HCT116 (cell line): ENCODE measurements at regions not wholly inside any gene's neighbourhood (a gene's known extent, or its start where the extent isn't known, plus 50 kb on each side); places are given as distances from the start of the nearest gene placed in this dataset.

Experiments used
- ATAC-seq: fragments of 200-7000 bp; cut with Tn5 transposase; 2 replicates; pipeline ENCODE4 v1.9.1; 2020; ENCODE audit warnings: mild to moderate bottlenecking, moderate library complexity
- BruUV-seq: library from RNA; stranded (reverse); fragments of 400-500 nt; replicated peaks from 2 replicates; lab custom pipeline; 2021; lab: Mats Ljungman, UMichigan
- CTCF ChIA-PET: fragments of 300-600 bp; sonication (Branson Sonifier 250); formaldehyde crosslinking; loops from one replicate; lab custom pipeline; 2021; ENCODE audit warnings: antibody characterized with exemption; lab: Charles Lee
- POLR2A ChIA-PET: fragments of 300-600, 350-600 bp; sonication (Branson Sonifier 250); formaldehyde crosslinking; loops from one replicate; lab custom pipeline; 2021; ENCODE audit warnings: antibody characterized with exemption; lab: Charles Lee
- RAD21 ChIA-PET, 2 experiments: fragments of 300-600 bp; sonication (Branson Sonifier 250); formaldehyde crosslinking; loops; one replicate each; lab custom pipeline; 2023; ENCODE audit warnings: low total read pairs in 2 of 2; ENCODE audit not compliant: uncharacterized antibody in 2 of 2, unreplicated experiment in 2 of 2, low non-redundant PET in 1 of 2; lab: Charles Lee
- DNase-seq: peaks from one replicate; pipeline ENCODE4 v3.0.0-alpha.2; 2010; ENCODE audit warnings: low read depth, low spot score
- H2AFZ ChIP-seq: fragments of 200-600 bp; shearing (Covaris generic), sonication (generic); 2 replicates; pipeline ENCODE4 v1.6.1; 2017; ENCODE audit warnings: low read depth, mixed run types, mixed read lengths, antibody characterized with exemption, low read length; ENCODE audit not compliant: poor library complexity, severe bottlenecking
- H3K27ac ChIP-seq: 2 replicates; pipeline ENCODE4 v1.5.1; 2012; ENCODE audit warnings: low read depth, low read length
- H3K27me3 ChIP-seq: fragments of 200-600 bp; sonication (generic); 2 replicates; pipeline ENCODE4 v1.6.1; 2016; ENCODE audit warnings: mixed run types, low read length, mixed read lengths; ENCODE audit not compliant: insufficient read depth
- H3K36me3 ChIP-seq, 2 experiments: fragments of 200-500 bp in 1 of 2; fragments of 200-600 bp in 1 of 2; sonication (Bioruptor generic) in 1 of 2; sonication (generic) in 1 of 2; 2 replicates each; pipeline versions ENCODE4 v1.5.1 to v1.6.1; 2014 to 2016; ENCODE audit warnings: low read length in 2 of 2, inconsistent platforms in 1 of 2, mixed read lengths in 1 of 2, mixed run types in 1 of 2; ENCODE audit not compliant: insufficient read depth in 2 of 2, control insufficient read depth in 1 of 2
- H3K4me1 ChIP-seq, 2 experiments: fragments of 200-600 bp in 1 of 2; sonication (generic) in 1 of 2; 2 replicates each; pipeline versions ENCODE4 v1.5.1 to v1.6.1; 2012 to 2017; ENCODE audit warnings: low read length in 2 of 2, inconsistent platforms in 1 of 2, mild to moderate bottlenecking in 1 of 2, mixed read lengths in 1 of 2, mixed run types in 1 of 2, moderate library complexity in 1 of 2; ENCODE audit not compliant: insufficient read depth in 2 of 2, control insufficient read depth in 1 of 2
- H3K4me2 ChIP-seq: fragments of 200-600 bp; sonication (generic); 2 replicates; pipeline ENCODE4 v1.6.1; 2017; ENCODE audit warnings: mixed run types, low read length, mixed read lengths
- H3K4me3 ChIP-seq, 2 experiments: fragments of 200-600 bp in 1 of 2; sonication (generic) in 1 of 2; replicated peaks in 1 of 2; 2 replicates each; pipeline ENCODE4 v1.5.1; 2011 to 2016; ENCODE audit warnings: low read length in 2 of 2, control low read depth in 1 of 2, low read depth in 1 of 2, mild to moderate bottlenecking in 1 of 2, mixed read lengths in 1 of 2, mixed run types in 1 of 2
- H3K79me2 ChIP-seq: fragments of 200-600 bp; sonication (generic); 2 replicates; pipeline ENCODE4 v1.6.1; 2017; ENCODE audit warnings: mild to moderate bottlenecking, mixed run types, low read length, moderate library complexity, mixed read lengths; ENCODE audit not compliant: insufficient read depth
- H3K9ac ChIP-seq: fragments of 200-600 bp; sonication (generic); 2 replicates; pipeline ENCODE4 v1.6.1; 2016; ENCODE audit warnings: low read length, mixed read lengths
- H3K9me2 ChIP-seq: fragments of 200-600 bp; sonication (generic), shearing (Covaris generic); 2 replicates; pipeline ENCODE4 v1.6.1; 2017; ENCODE audit warnings: mixed run types, mild to moderate bottlenecking, moderate library complexity; ENCODE audit not compliant: insufficient read depth
- H3K9me3 ChIP-seq, 2 experiments: fragments of 200-500 bp in 1 of 2; fragments of 200-600 bp in 1 of 2; sonication (Bioruptor generic) in 1 of 2; sonication (generic) in 1 of 2; 2 replicates each; pipeline ENCODE4 v1.6.1; 2014 to 2017; ENCODE audit warnings: low read length in 2 of 2, mixed read lengths in 2 of 2, inconsistent platforms in 1 of 2, low read depth in 1 of 2, mild to moderate bottlenecking in 1 of 2, mixed run types in 1 of 2, moderate library complexity in 1 of 2; ENCODE audit not compliant: control insufficient read depth in 1 of 2, insufficient read depth in 1 of 2
- H4K20me1 ChIP-seq: fragments of 200-600 bp; sonication (generic), shearing (Covaris generic); 2 replicates; pipeline ENCODE4 v1.6.1; 2017; ENCODE audit warnings: mixed run types, mild to moderate bottlenecking, moderate library complexity; ENCODE audit not compliant: insufficient read depth
- CTCF ChIP-seq, 3 experiments: fragments of 200-600 bp in 1 of 3; sonication (generic) in 1 of 3; IDR thresholded peaks in 2 of 3; conservative IDR thresholded peaks in 1 of 3; 2 replicates each; pipeline ENCODE4 v1.5.1; 2012 to 2017; ENCODE audit warnings: low read depth in 2 of 3, low read length in 2 of 3, antibody characterized with exemption in 1 of 3, borderline replicate concordance in 1 of 3, control low read depth in 1 of 3, mild to moderate bottlenecking in 1 of 3, mixed read lengths in 1 of 3, mixed run types in 1 of 3, moderate library complexity in 1 of 3; ENCODE audit not compliant: insufficient read depth in 1 of 3
- ELF1 ChIP-seq: IDR thresholded peaks from 2 replicates; pipeline ENCODE4 v1.6.1; 2012; ENCODE audit warnings: low read depth, borderline replicate concordance
- EZH2phosphoT487 ChIP-seq: fragments of 200-600 bp; IDR thresholded peaks from 2 replicates; pipeline ENCODE4 v1.6.1; 2018; ENCODE audit warnings: antibody characterized with exemption, borderline replicate concordance
- FOSL1 ChIP-seq: IDR thresholded peaks from 2 replicates; pipeline ENCODE4 v1.6.1; 2012; ENCODE audit warnings: low read depth
- MAX ChIP-seq: IDR thresholded peaks from 2 replicates; pipeline ENCODE4 v1.6.1; 2012
- SRF ChIP-seq: IDR thresholded peaks from 2 replicates; pipeline ENCODE4 v1.6.1; 2012; ENCODE audit warnings: low read depth
- intact Hi-C: fragments of 100-400 bp; cut with micrococcal nuclease; formaldehyde crosslinking; loops from 2 replicates; pipeline ENCODE4 v1.10.0; 2022
- TF ChIP-seq, protein P1 (sequence below): IDR thresholded peaks from 2 replicates; pipeline ENCODE4 v1.6.1; 2012; ENCODE audit warnings: low read depth
- TF ChIP-seq, protein P2 (sequence below): IDR thresholded peaks from 2 replicates; pipeline ENCODE4 v1.6.1; 2011; ENCODE audit warnings: mild to moderate bottlenecking, low read length, moderate library complexity; ENCODE audit not compliant: insufficient replicate concordance; ENCODE audit errors: extremely low read depth
- TF ChIP-seq, protein P3 (sequence below): IDR thresholded peaks from 2 replicates; pipeline ENCODE4 v1.6.1; 2012

DNA sequence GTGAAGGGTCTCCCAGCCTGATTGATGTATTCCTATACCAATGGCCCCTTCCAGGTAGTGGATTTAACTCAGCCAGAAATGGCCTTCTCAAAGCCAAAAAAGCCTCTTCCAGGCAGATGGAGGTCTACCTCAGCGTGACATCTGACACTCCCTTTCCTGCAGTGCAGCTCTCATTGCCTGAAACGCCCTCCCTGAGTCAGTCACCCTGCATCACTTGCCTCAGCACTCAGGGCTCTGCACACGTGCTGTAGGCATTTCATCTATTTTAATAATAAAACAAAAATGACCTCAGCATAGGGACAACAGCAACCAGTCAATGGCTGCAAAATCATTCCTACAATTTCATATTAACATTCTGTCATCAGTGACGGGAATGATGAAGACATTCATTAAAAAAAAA is 64.4 kb upstream of the GJA5 start:
- POLR2A ChIA-PET, result no interaction called here
- no peak overlapping the region for H3K4me2 ChIP-seq
- H3K9me3 ChIP-seq, result no peaks in the 10 kb centered on the region
- H3K79me2 ChIP-seq, result no peaks in the 10 kb centered on the region
- H3K36me3 ChIP-seq, result no peaks in the 10 kb centered on the region
- ATAC-seq (no peak), DNase-seq (no peak)
- BruUV-seq, result no TSS peak
- H2AFZ ChIP-seq, result no peak overlapping the region
- H3K4me1 ChIP-seq, result no peaks in the 10 kb centered on the region
- no peak overlapping the region for H3K9ac ChIP-seq
- RAD21 ChIA-PET, result no interaction called here
- CTCF ChIA-PET, result no interaction called here
- H3K27me3 ChIP-seq, result no peaks in the 10 kb centered on the region
- H4K20me1 ChIP-seq, result no peaks in the 10 kb centered on the region
- H3K9me2 ChIP-seq, result no peaks in the 10 kb centered on the region
- TF ChIP-seq, protein P1, sequence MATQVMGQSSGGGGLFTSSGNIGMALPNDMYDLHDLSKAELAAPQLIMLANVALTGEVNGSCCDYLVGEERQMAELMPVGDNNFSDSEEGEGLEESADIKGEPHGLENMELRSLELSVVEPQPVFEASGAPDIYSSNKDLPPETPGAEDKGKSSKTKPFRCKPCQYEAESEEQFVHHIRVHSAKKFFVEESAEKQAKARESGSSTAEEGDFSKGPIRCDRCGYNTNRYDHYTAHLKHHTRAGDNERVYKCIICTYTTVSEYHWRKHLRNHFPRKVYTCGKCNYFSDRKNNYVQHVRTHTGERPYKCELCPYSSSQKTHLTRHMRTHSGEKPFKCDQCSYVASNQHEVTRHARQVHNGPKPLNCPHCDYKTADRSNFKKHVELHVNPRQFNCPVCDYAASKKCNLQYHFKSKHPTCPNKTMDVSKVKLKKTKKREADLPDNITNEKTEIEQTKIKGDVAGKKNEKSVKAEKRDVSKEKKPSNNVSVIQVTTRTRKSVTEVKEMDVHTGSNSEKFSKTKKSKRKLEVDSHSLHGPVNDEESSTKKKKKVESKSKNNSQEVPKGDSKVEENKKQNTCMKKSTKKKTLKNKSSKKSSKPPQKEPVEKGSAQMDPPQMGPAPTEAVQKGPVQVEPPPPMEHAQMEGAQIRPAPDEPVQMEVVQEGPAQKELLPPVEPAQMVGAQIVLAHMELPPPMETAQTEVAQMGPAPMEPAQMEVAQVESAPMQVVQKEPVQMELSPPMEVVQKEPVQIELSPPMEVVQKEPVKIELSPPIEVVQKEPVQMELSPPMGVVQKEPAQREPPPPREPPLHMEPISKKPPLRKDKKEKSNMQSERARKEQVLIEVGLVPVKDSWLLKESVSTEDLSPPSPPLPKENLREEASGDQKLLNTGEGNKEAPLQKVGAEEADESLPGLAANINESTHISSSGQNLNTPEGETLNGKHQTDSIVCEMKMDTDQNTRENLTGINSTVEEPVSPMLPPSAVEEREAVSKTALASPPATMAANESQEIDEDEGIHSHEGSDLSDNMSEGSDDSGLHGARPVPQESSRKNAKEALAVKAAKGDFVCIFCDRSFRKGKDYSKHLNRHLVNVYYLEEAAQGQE, result no peak
- TF ChIP-seq FOSL1 (no peak), SRF (no peak), EZH2phosphoT487 (no peak), CTCF (IDR thresholded peaks at IDR 0.05 in 2 of 3, conservative IDR thresholded peaks at IDR 0.05 in 1 of 3; ENCODE audit: borderline replicate concordance in 1 of 3, insufficient read depth in 1 of 3, low read depth in 2 of 3, low read length in 2 of 3) (no peak), ELF1 (no peak), MAX (no peak)
- TF ChIP-seq, protein P2, sequence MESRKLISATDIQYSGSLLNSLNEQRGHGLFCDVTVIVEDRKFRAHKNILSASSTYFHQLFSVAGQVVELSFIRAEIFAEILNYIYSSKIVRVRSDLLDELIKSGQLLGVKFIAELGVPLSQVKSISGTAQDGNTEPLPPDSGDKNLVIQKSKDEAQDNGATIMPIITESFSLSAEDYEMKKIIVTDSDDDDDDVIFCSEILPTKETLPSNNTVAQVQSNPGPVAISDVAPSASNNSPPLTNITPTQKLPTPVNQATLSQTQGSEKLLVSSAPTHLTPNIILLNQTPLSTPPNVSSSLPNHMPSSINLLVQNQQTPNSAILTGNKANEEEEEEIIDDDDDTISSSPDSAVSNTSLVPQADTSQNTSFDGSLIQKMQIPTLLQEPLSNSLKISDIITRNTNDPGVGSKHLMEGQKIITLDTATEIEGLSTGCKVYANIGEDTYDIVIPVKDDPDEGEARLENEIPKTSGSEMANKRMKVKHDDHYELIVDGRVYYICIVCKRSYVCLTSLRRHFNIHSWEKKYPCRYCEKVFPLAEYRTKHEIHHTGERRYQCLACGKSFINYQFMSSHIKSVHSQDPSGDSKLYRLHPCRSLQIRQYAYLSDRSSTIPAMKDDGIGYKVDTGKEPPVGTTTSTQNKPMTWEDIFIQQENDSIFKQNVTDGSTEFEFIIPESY, result no peak
- TF ChIP-seq, protein P3, sequence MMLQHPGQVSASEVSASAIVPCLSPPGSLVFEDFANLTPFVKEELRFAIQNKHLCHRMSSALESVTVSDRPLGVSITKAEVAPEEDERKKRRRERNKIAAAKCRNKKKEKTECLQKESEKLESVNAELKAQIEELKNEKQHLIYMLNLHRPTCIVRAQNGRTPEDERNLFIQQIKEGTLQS, result no peak
- H3K4me3 ChIP-seq, result no peak overlapping the region
- intact Hi-C loops, result no loop called here
- no peak overlapping the region for H3K27ac ChIP-seq
